ENCODE measurements at regions not wholly inside any gene's neighbourhood (a gene's known extent, or its start where the extent isn't known, plus 50 kb on each side); places are given as distances from the start of the nearest gene placed in this dataset.
"Not testable (repeated sequence)": the region's sequence is repeated elsewhere in the genome, so short reads cannot be mapped to it uniquely, and the experiment has no call there.

- WGBS, 2 donors = 24 to 36% methylated on average over 1 of the region's 1 CpG
Measured at GRCh38 chr11:81787584-81788049, 946.0 kb downstream of the FAM181B start.

GRCh38 chr11:81772166-81772565 is 961.5 kb downstream of the FAM181B start:
- Histone ChIP-seq H3K4me1 (no peaks in the 10 kb centered on the region), H3K9me3 (no peaks in the 10 kb centered on the region), H3K27ac (no peak overlapping the region), H3K27me3 (no peaks in the 10 kb centered on the region), H3K36me3 (no peaks in the 10 kb centered on the region), H3K4me3 (no peak overlapping the region)
- WGBS, 2 donors = 19 to 24% methylated on average over 3 of the region's 3 CpGs
- ATAC-seq (ENCODE audit: low FRiP score in 2 of 2) = peak in 1 of 2 donors; percentile 40
- TF ChIP-seq POLR2AphosphoS5 (IDR thresholded peaks at IDR 0.05) (no peak), EP300 (IDR thresholded peaks at IDR 0.05) (no peak), POLR2A (IDR thresholded peaks at IDR 0.05) (no peak)
- TF ChIP-seq, protein P1, sequence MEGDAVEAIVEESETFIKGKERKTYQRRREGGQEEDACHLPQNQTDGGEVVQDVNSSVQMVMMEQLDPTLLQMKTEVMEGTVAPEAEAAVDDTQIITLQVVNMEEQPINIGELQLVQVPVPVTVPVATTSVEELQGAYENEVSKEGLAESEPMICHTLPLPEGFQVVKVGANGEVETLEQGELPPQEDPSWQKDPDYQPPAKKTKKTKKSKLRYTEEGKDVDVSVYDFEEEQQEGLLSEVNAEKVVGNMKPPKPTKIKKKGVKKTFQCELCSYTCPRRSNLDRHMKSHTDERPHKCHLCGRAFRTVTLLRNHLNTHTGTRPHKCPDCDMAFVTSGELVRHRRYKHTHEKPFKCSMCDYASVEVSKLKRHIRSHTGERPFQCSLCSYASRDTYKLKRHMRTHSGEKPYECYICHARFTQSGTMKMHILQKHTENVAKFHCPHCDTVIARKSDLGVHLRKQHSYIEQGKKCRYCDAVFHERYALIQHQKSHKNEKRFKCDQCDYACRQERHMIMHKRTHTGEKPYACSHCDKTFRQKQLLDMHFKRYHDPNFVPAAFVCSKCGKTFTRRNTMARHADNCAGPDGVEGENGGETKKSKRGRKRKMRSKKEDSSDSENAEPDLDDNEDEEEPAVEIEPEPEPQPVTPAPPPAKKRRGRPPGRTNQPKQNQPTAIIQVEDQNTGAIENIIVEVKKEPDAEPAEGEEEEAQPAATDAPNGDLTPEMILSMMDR (IDR thresholded peaks at IDR 0.05) = no peak
- DNase-seq = no peak

More at GRCh38 chr11:81787584-81788049, 946.0 kb downstream of the FAM181B start:
- no peaks in the 10 kb centered on the region for H3K36me3 ChIP-seq
- ATAC-seq (ENCODE audit: low FRiP score in 2 of 2) (no peak), DNase-seq (no peak)
- no peak overlapping the region for H3K27ac ChIP-seq
- H3K4me3 ChIP-seq = no peak overlapping the region
- H3K4me1 ChIP-seq = no peaks in the 10 kb centered on the region
- no peaks in the 10 kb centered on the region for H3K9me3 ChIP-seq
- TF ChIP-seq POLR2A (IDR thresholded peaks at IDR 0.05) (no peak), POLR2AphosphoS5 (IDR thresholded peaks at IDR 0.05) (no peak), EP300 (IDR thresholded peaks at IDR 0.05) (no peak)
- TF ChIP-seq, protein P1 (IDR thresholded peaks at IDR 0.05) = no peak
- H3K27me3 ChIP-seq = no peaks in the 10 kb centered on the region

- H3K27me3 ChIP-seq; H3K4me1 ChIP-seq; H3K36me3 ChIP-seq; DNase-seq; H3K4me3 ChIP-seq; H3K9me3 ChIP-seq; H3K27ac ChIP-seq; ATAC-seq (ENCODE audit: low FRiP score in 2 of 2): not testable (repeated sequence)
- WGBS, 2 donors = 52 to 70% methylated on average over 5 of the region's 5 CpGs
Measured at GRCh38 chr11:81769906-81770305, 963.8 kb downstream of the FAM181B start.

DNA sequence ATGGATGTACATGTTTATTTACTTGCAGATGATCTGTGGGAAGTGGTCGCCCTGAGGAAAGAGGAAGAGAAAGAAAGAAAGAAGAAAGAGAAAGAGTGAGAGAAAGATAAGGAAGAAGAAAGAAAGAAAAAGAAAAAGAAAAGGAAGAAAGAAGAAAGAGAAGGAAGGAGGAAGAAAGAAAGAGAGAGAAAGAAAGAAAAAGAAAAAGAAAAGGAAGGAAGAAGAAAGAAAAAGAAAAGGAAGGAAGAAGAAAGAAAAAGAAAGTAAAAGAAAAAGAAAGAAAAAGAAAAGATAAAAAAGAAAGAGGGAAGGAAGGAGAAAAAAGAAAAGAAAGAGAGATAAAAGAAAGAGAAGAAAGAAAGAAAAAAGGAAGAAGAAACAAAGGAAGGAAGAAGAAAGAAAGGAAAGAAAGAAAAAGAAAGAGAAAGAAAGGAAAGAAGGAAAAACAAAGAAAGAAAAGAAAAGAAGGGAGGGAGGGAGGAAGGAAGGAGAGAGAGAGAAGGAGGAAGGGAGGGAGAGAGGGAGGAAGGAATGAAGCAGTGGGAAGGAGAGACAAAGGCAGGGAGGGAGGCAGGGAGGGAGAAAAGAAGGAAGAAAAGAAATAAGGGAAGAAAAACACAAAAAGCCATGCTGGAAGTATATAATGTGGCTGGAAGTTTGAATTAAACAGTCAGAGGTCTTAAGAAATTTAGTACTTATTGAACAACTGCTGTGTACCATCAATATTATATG is 976.6 kb downstream of the FAM181B start:
- no peaks in the 10 kb centered on the region for H3K36me3 ChIP-seq
- no peak overlapping the region for H3K4me3 ChIP-seq
- no peak for ATAC-seq (ENCODE audit: low FRiP score in 2 of 2)
- no peaks in the 10 kb centered on the region for H3K27me3 ChIP-seq
- H3K27ac ChIP-seq = no peak overlapping the region
- WGBS, 2 donors = 75 to 83% methylated on average over 1 of the region's 1 CpG
- H3K9me3 ChIP-seq = no peaks in the 10 kb centered on the region
- DNase-seq = no peak
- TF ChIP-seq POLR2A (IDR thresholded peaks at IDR 0.05) (no peak), EP300 (IDR thresholded peaks at IDR 0.05) (no peak), POLR2AphosphoS5 (IDR thresholded peaks at IDR 0.05) (no peak)
- TF ChIP-seq, protein P1 (IDR thresholded peaks at IDR 0.05) = no peak
- H3K4me1 ChIP-seq = no peaks in the 10 kb centered on the region

DNA sequence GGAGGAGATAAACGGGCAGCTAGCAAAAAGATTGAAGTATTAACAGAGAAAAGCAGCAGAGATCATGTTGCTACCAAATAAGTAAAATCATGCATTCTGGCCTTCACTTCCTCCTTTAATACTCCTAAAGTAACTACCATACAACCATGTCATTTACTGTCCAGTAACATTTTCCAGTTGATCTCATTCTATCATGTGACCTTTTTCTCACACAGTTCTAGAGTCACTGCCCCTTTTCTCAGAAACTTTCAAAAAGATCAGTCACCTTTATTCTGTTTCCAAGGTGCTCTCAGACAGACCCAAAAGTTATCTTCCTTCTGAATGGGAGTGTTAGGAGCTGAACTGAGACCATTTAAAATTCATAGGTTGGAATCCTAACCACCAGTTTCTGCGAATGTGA is 984.4 kb downstream of the FAM181B start:
- TF ChIP-seq POLR2AphosphoS5 (IDR thresholded peaks at IDR 0.05) (no peak), POLR2A (IDR thresholded peaks at IDR 0.05) (no peak), EP300 (IDR thresholded peaks at IDR 0.05) (no peak)
- TF ChIP-seq, protein P1 (IDR thresholded peaks at IDR 0.05) = no peak
- DNase-seq = no peak
- no peak overlapping the region for H3K27ac ChIP-seq

More for the DNA sequence above, 984.4 kb downstream of the FAM181B start:
- H3K4me3 ChIP-seq = no peak overlapping the region
- H3K27me3 ChIP-seq = no peaks in the 10 kb centered on the region
- 80 to 91% methylated on average over 2 of the region's 2 CpGs for WGBS, 2 donors
- H3K9me3 ChIP-seq = no peaks in the 10 kb centered on the region
- ATAC-seq (ENCODE audit: low FRiP score in 2 of 2) = no peak
- H3K36me3 ChIP-seq = no peaks in the 10 kb centered on the region
- no peaks in the 10 kb centered on the region for H3K4me1 ChIP-seq
